ENCODE measurements at regions not wholly inside any gene's neighbourhood (a gene's known extent, or its start where the extent isn't known, plus 50 kb on each side); places are given as distances from the start of the nearest gene placed in this dataset.

DNA sequence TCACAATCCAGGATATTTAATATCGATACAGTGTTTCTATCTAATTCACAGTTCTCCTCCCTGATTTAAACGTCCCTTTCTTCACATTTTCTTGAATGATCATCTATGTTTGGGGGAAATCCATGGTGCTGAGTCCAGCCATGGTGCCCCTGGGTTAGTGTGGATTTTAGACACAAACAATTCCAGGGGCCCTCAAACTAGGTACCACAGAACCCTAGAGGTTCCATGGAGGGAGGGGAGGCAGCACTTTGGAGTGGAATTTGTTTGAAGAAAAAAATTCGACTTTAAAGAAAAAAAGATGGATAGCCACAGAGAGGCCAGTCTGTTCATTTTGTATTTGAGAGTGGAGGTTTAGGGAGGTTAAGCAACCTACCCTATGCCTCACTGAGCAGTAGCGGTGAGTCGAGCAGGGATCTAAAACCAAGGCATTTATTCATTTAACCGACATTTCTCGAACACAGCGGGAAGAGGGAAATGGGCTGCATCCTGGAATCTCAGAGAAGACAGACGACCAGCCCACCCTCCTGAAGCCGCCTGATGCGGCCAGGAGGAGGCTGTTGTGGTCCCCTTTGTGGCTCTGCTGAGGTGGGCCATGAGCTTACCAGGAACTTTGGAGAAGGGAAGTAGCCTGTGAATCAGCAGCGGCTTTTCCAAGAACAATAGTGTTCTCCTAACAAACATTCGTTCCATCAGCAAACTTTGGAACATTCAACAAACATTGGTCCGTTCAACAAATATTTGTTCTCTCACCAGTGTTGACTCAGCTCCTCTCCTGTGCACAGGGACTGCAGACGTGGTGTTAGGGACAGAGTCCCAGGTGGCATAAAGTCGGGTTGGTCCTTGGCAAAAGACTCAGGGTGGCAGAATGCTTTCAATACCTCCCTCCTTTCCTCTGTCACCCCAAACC, 103.5 kb upstream of the ZBTB40 start:
- H3K9me3 ChIP-seq (ENCODE audit: control insufficient read depth, insufficient read depth, low read length) = no peaks in the 10 kb centered on the region
- no peaks in the 10 kb centered on the region for H3K36me3 ChIP-seq (ENCODE audit: control insufficient read depth, low read length)
- H3K4me1 ChIP-seq (ENCODE audit: control insufficient read depth, low read length) = no peaks in the 10 kb centered on the region
- H4K20me1 ChIP-seq (ENCODE audit: control insufficient read depth, insufficient read depth, low read depth, low read length) = no peaks in the 10 kb centered on the region
- H3K9me2 ChIP-seq (replicated peaks; ENCODE audit: control insufficient read depth, low read length) = no peaks in the 10 kb centered on the region
- no peak for TF ChIP-seq CTCF (IDR thresholded peaks at IDR 0.05; ENCODE audit: low read depth, low read length, poor library complexity, severe bottlenecking)
- TF ChIP-seq EZH2phosphoT487 (IDR thresholded peaks at IDR 0.05; ENCODE audit: borderline replicate concordance, low read length) = no peak
- no peak overlapping the region for H3K4me3 ChIP-seq (ENCODE audit: low read length)
- H3F3A ChIP-seq (ENCODE audit: control insufficient read depth, insufficient read depth) = no peaks in the 10 kb centered on the region
- H3K4me2 ChIP-seq (ENCODE audit: low read length) = no peak overlapping the region
- H3K79me2 ChIP-seq (ENCODE audit: control insufficient read depth, low read length) = no peaks in the 10 kb centered on the region
- no peak overlapping the region for H3K27ac ChIP-seq (ENCODE audit: low read depth, low read length)
- peaks cover 16% of the 10 kb centered on the region for H3K27me3 ChIP-seq (ENCODE audit: control insufficient read depth, low read length)

DNA sequence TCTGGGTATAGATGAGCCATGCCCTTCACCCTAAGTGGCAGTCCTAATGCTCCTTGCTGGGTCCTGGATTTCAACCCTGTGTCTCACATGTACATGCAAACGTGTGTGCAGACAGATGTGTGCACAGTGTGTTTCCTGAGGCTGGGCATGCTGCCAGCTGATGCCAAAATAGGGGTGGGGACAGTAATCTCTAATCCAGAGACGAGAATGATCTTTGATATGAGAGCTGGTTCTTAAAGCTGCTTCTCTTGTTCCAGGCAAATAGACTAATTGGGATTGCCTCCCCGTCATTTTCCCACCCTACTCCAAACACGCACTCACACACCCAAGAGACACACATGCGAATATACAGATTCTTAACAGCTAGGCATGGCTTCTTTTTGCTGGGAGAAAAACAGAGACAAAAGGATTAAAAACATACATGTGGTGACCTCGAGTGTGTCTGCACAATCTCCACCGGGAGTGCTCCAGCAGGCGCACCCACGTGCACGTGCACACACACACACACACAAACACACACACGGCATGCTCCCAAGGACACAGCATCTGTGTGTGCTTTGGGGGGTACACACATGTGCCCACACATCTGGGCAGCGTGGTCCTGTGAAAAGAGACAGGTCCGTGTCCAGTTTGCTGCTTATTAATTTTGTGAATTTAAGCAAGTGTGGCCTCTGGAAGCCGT, 102.1 kb upstream of the ZBTB40 start:
- H3K4me1 ChIP-seq (ENCODE audit: control insufficient read depth, low read length) = no peaks in the 10 kb centered on the region
- H3K4me2 ChIP-seq (ENCODE audit: low read length) = no peak overlapping the region
- H3F3A ChIP-seq (ENCODE audit: control insufficient read depth, insufficient read depth) = no peaks in the 10 kb centered on the region
- peaks cover 16% of the 10 kb centered on the region for H3K27me3 ChIP-seq (ENCODE audit: control insufficient read depth, low read length)
- no peak for TF ChIP-seq CTCF (IDR thresholded peaks at IDR 0.05; ENCODE audit: low read depth, low read length, poor library complexity, severe bottlenecking)
- TF ChIP-seq EZH2phosphoT487 (IDR thresholded peaks at IDR 0.05; ENCODE audit: borderline replicate concordance, low read length) = no peak
- H3K9me3 ChIP-seq (ENCODE audit: control insufficient read depth, insufficient read depth, low read length) = no peaks in the 10 kb centered on the region
- no peaks in the 10 kb centered on the region for H4K20me1 ChIP-seq (ENCODE audit: control insufficient read depth, insufficient read depth, low read depth, low read length)
- H3K9me2 ChIP-seq (replicated peaks; ENCODE audit: control insufficient read depth, low read length) = no peaks in the 10 kb centered on the region
- no peak overlapping the region for H3K4me3 ChIP-seq (ENCODE audit: low read length)
- no peaks in the 10 kb centered on the region for H3K36me3 ChIP-seq (ENCODE audit: control insufficient read depth, low read length)
- no peak overlapping the region for H3K27ac ChIP-seq (ENCODE audit: low read depth, low read length)
- H3K79me2 ChIP-seq (ENCODE audit: control insufficient read depth, low read length) = no peaks in the 10 kb centered on the region

DNA sequence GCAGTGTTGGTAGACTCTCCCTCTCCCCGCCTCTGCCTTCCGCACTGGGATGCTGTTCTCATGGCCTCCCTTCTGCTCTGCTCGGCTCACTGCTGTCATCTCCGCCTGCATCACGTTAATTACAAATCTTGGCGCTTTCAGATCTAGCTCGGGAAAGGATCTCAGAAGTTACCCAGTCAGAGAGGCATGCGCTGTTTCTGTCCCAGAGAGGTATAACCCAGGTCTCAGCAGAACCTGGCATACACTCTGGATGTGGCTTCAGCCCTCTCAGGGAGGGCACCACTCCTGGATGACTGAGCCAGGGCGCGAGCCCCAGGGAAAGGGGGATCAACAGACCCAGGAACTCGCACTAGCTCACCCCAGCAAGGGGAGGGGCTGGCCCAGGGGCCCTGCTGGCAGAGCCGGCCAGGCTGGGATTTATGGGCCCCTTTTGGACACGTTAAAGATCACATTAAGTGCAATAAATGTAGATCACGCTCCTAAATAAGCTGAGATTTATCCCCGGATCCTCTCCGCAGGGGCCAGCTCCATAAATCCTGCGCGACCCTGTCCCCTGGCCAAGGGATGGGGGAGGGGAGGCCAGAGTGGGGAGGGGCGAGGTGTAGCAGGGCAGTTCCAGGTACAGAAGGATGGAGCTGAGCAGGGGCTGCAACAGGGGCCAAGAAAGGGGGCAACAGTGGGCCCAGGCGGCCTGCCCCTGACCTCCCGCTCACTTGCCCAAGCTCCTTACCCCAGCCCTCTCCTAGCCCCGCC, 101.3 kb upstream of the ZBTB40 start:
- Histone ChIP-seq H3K4me1 (ENCODE audit: control insufficient read depth, low read length) (no peaks in the 10 kb centered on the region), H3K4me2 (ENCODE audit: low read length) (no peak overlapping the region), H4K20me1 (ENCODE audit: control insufficient read depth, insufficient read depth, low read depth, low read length) (no peaks in the 10 kb centered on the region), H3K27me3 (ENCODE audit: control insufficient read depth, low read length) (peaks cover 16% of the 10 kb centered on the region), H3K9me2 (replicated peaks; ENCODE audit: control insufficient read depth, low read length) (no peaks in the 10 kb centered on the region), H3K36me3 (ENCODE audit: control insufficient read depth, low read length) (no peaks in the 10 kb centered on the region), H3K79me2 (ENCODE audit: control insufficient read depth, low read length) (no peaks in the 10 kb centered on the region), H3F3A (ENCODE audit: control insufficient read depth, insufficient read depth) (no peaks in the 10 kb centered on the region), H3K27ac (ENCODE audit: low read depth, low read length) (no peak overlapping the region), H3K4me3 (ENCODE audit: low read length) (no peak overlapping the region), H3K9me3 (ENCODE audit: control insufficient read depth, insufficient read depth, low read length) (no peaks in the 10 kb centered on the region)
- TF ChIP-seq CTCF (IDR thresholded peaks at IDR 0.05; ENCODE audit: low read depth, low read length, poor library complexity, severe bottlenecking) (no peak), EZH2phosphoT487 (IDR thresholded peaks at IDR 0.05; ENCODE audit: borderline replicate concordance, low read length) (no peak)
